ENCODE measurements at regions not wholly inside any gene's neighbourhood (a gene's known extent, or its start where the extent isn't known, plus 50 kb on each side); places are given as distances from the start of the nearest gene placed in this dataset.

- TF ChIP-seq CTCF (IDR thresholded peaks at IDR 0.05), result no peak
- TF ChIP-seq EZH2 (IDR thresholded peaks at IDR 0.05; ENCODE audit: borderline replicate concordance, insufficient read depth, low read depth, low read length, poor library complexity, severe bottlenecking), result no peak
These were observed 822.3 kb downstream of the LRFN5 start for GRCh38 chr14:42428996-42429395.

Measured in B cell (primary cell).